Activated CD4-positive, alpha-beta memory T cell treated with anti-CD3 and anti-CD28 coated beads for 36 hours (primary cell): ENCODE measurements at regions not wholly inside any gene's neighbourhood (a gene's known extent, or its start where the extent isn't known, plus 50 kb on each side); places are given as distances from the start of the nearest gene placed in this dataset.
"Not testable (repeated sequence)": the region's sequence is repeated elsewhere in the genome, so short reads cannot be mapped to it uniquely, and the experiment has no call there.

Source experiments
- CTCF ChIA-PET: fragments of 350-600 bp; sonication (Branson Sonifier 250); formaldehyde crosslinking; loops from one replicate; lab custom pipeline; 2021; ENCODE audit warnings: antibody characterized with exemption, inconsistent platforms; lab: Charles Lee
- POLR2A ChIA-PET: fragments of 350-600 bp; sonication (Branson Sonifier 250); formaldehyde crosslinking; loops from one replicate; lab custom pipeline; 2021; ENCODE audit warnings: antibody characterized with exemption; lab: Charles Lee
- DNase-seq: peaks from one replicate; pipeline ENCODE4 v3.0.0-alpha.2; 2020
- H3K27ac Mint-ChIP-seq: one replicate; pipeline ENCODE4 v1.8.0; 2021; ENCODE audit warnings: mixed read lengths
- H3K27me3 Mint-ChIP-seq: one replicate; pipeline ENCODE4 v1.8.0; 2021; ENCODE audit warnings: mixed read lengths
- H3K36me3 Mint-ChIP-seq: one replicate; pipeline ENCODE4 v1.8.0; 2021; ENCODE audit warnings: mixed read lengths
- H3K4me1 Mint-ChIP-seq: one replicate; pipeline ENCODE4 v1.8.0; 2021; ENCODE audit warnings: low read depth, mixed read lengths
- H3K4me3 Mint-ChIP-seq: one replicate; pipeline ENCODE4 v1.8.0; 2021; ENCODE audit warnings: mild to moderate bottlenecking, mixed read lengths
- H3K9me3 Mint-ChIP-seq: one replicate; pipeline ENCODE4 v1.8.0; 2021; ENCODE audit warnings: mixed read lengths
- intact Hi-C: fragments of 100-400 bp; cut with micrococcal nuclease; formaldehyde crosslinking; loops from one replicate; pipeline ENCODE4 v1.15.1; 2023

DNA sequence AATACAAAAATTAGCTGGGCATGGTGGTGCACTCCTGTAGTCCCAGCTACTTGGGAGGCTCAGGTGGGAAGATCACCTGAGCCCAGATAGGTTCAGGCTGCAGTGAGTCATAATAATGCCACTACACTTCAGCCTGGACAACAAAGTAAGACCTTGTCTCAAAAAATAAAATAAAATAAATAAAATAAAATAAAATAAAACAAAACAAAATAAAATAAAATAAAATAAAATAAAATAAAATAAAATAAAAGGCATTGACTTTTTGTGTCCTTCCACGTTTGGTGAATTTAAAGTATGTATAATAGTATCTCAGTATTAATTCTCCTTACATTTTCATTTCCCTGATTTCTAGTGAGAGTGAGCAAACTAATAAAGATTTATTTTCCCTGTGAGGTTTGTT lies 113.6 kb downstream of the ZIC1 start:
- CTCF ChIA-PET, H3K27ac Mint-ChIP-seq, H3K36me3 Mint-ChIP-seq, DNase-seq, H3K27me3 Mint-ChIP-seq, H3K4me3 Mint-ChIP-seq, intact Hi-C loops, H3K4me1 Mint-ChIP-seq, POLR2A ChIA-PET: not testable (repeated sequence)
- H3K9me3 Mint-ChIP-seq: peaks cover 25% of the 10 kb centered on the region

DNA sequence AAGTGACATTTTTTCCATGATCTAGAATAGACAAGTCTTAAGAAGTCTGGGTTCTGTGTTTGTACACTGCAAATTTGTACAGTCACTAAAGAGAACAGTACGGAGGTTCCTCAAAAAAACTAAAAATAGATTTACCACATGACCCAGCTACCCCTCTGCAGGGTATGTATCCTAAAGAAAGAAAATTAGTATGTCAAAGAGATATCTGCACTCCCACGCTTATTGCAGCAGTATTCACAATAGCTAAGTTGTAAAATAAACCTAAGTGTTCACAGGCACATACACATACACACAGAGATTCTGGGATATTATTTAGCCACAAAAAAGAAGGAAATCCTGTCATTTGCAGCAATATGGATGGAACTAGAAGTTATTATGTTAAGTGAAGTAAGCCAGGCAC lies 120.4 kb downstream of the ZIC1 start:
- H3K27ac Mint-ChIP-seq: no peak overlapping the region
- intact Hi-C loops: no loop called here
- H3K4me1 Mint-ChIP-seq: no peaks in the 10 kb centered on the region
- H3K36me3 Mint-ChIP-seq: no peaks in the 10 kb centered on the region
- ChIA-PET CTCF (no interaction called here), POLR2A (no interaction called here)
- H3K9me3 Mint-ChIP-seq: peaks cover 33% of the 10 kb centered on the region
- no peak for DNase-seq
- no peaks in the 10 kb centered on the region for H3K27me3 Mint-ChIP-seq
- H3K4me3 Mint-ChIP-seq: no peak overlapping the region

DNA sequence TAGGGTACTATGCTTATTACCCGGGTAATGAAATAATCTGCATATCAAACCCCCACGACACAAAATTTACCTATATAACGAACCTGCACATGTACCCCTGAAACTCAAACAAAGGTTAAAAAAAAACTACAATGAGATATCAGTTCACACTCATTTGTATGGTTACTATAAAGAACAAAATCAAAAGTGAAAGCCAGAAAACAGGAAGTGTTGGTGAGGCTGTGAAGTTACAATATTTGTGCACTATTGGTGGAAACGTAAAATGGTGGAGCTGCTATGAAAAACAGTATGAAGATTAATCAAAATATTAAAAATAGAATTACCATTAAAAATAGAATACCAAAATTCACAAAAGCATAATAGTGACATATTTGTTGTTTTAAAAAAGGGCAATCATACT lies 128.9 kb downstream of the ZIC1 start:
- no peak overlapping the region for H3K4me3 Mint-ChIP-seq
- H3K36me3 Mint-ChIP-seq: no peaks in the 10 kb centered on the region
- ChIA-PET POLR2A (no interaction called here), CTCF (interaction anchor here (0.7 kb wide), 1 partner anchor 617 kb away, joined by 3 read pairs; no protein-coding TSS in a partner anchor)
- no peak for DNase-seq
- intact Hi-C loops: no loop called here
- no peaks in the 10 kb centered on the region for H3K27me3 Mint-ChIP-seq
- H3K4me1 Mint-ChIP-seq: no peaks in the 10 kb centered on the region
- H3K27ac Mint-ChIP-seq: no peak overlapping the region
- peaks cover 46% of the 10 kb centered on the region for H3K9me3 Mint-ChIP-seq

DNA sequence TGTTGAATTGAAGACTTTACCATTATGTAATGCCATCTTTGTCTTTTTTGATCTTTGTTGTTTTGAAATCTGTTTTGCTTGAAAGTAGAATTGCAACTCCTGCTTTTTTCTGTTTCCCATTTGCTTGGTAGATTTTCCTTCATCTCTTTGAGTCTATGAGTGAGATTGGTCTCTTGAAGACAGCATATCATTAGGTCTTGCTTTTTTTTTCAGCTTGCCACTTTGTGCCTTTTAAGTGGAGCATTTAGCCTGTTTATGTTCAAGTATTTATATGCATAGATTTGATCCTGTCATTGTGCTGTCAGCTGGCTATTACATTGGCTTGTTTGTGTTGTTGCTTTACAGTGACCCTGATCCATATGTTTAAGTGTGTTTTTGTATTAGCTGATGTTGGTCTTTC lies 131.8 kb downstream of the ZIC1 start:
- no peak overlapping the region for H3K27ac Mint-ChIP-seq
- no peak overlapping the region for H3K4me3 Mint-ChIP-seq
- no peaks in the 10 kb centered on the region for H3K27me3 Mint-ChIP-seq
- intact Hi-C loops: no loop called here
- H3K9me3 Mint-ChIP-seq: peaks cover 44% of the 10 kb centered on the region
- H3K4me1 Mint-ChIP-seq: no peaks in the 10 kb centered on the region
- ChIA-PET POLR2A (no interaction called here), CTCF (no interaction called here)
- no peaks in the 10 kb centered on the region for H3K36me3 Mint-ChIP-seq
- DNase-seq: no peak

DNA sequence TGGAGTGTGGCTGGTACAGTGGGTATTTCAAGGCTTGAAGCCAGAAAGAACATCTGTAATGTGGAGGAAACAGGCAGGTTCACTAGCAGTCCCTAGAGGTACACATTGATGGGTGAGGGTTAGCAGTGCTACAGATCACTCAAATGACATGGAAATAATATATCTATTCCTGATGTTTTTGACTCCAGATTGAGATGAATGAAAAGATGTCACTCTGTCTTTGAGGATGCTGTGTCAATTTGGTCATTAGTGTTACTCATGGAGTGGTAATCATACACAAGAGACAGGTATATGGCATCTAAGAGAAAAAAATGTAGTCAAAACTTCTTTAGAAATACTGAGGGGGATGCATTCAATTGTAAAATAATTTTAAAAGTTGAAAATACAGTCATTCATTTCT lies 135.1 kb downstream of the ZIC1 start:
- peaks cover 32% of the 10 kb centered on the region for H3K9me3 Mint-ChIP-seq
- ChIA-PET POLR2A (no interaction called here), CTCF (no interaction called here)
- H3K27me3 Mint-ChIP-seq: no peaks in the 10 kb centered on the region
- H3K4me3 Mint-ChIP-seq: no peak overlapping the region
- no peaks in the 10 kb centered on the region for H3K36me3 Mint-ChIP-seq
- intact Hi-C loops: no loop called here
- no peak overlapping the region for H3K27ac Mint-ChIP-seq
- no peaks in the 10 kb centered on the region for H3K4me1 Mint-ChIP-seq
- no peak for DNase-seq

DNA sequence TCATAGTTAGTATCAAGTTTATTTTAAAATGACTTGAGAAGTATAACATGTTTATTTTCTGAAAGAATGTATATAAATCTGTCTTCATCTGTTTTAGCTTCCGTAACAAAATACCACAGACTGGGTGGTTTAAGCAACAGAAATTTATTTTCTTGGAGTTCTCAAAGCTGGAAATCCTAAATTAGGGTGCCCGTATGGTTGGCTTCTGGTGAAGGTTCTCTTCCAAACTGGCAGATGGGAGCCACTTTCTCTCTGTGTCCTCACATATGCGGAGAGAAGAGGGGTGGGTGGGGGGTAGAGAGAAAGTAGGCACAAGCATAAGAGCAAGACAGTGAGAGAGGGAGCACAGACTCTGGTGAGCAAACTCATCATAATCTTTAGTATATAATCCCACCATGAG lies 142.3 kb downstream of the ZIC1 start:
- Mint-ChIP-seq H3K27ac (no peak overlapping the region), H3K36me3 (no peaks in the 10 kb centered on the region), H3K4me1 (no peaks in the 10 kb centered on the region), H3K9me3 (peaks cover 4% of the 10 kb centered on the region), H3K27me3 (no peaks in the 10 kb centered on the region), H3K4me3 (no peak overlapping the region)
- intact Hi-C loops: no loop called here
- ChIA-PET POLR2A (no interaction called here), CTCF (no interaction called here)
- no peak for DNase-seq

DNA sequence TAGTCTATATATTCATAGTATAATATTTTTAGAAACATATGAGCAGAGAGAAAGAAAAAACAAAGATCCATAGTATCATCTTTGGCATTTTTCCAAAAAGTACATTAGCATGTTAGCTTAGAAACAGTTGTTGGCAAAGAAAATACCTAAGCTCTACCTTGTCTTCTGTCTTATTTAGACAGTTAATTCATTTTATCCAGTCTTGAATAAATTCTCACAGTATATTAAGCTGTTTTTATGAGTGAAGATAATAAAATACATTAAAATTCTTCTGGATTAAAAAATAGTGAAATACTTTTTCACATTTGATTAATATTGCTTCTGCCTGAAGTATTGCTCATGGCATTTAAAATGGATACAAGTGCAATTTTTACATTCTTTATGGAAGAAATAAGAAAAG lies 145.2 kb downstream of the ZIC1 start:
- intact Hi-C loops: no loop called here
- ChIA-PET CTCF (no interaction called here), POLR2A (no interaction called here)
- Mint-ChIP-seq H3K27me3 (no peaks in the 10 kb centered on the region), H3K4me1 (no peaks in the 10 kb centered on the region), H3K9me3 (no peaks in the 10 kb centered on the region), H3K27ac (no peak overlapping the region), H3K4me3 (no peak overlapping the region), H3K36me3 (no peaks in the 10 kb centered on the region)
- no peak for DNase-seq

DNA sequence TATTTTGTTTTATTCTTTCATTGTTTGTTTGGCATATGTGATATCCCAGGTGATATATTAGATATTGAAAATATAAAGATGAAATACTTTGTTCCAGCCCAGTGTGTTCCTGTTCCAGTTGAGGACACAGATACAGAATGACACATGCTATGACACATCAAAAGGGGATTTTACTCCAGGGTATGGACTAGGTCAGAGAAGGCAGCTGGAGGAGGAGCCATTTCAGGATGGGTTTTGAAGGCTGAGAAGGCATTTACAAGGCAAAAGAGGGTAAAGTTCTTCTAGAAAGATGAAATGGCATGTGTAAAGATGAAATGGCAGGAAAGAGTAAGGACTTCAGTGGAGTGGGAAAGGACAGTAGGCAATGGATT lies 163.8 kb downstream of the ZIC1 start:
- no peak overlapping the region for H3K4me3 Mint-ChIP-seq

DNA sequence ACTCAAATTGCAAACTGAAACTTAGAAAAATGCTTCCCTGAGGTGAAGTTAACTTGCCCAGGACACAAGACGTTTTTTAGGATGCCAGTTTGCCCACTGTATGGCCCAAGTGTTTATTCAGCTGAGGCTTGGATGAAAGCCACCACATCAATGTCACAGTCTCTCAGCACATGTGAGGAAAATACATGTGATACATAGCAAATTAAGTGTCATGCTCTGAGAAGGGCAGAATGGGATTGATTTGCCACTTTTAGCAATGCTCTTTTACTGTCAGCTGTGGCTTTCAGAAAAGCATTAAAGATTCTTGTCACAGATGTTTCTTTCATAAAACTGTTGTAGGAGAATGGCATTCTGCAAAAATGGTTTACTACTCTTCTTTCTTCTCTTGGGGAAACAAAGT lies 165.5 kb downstream of the ZIC1 start:
- Mint-ChIP-seq H3K4me1 (no peaks in the 10 kb centered on the region), H3K27me3 (no peaks in the 10 kb centered on the region), H3K27ac (no peak overlapping the region), H3K4me3 (no peak overlapping the region), H3K9me3 (peaks cover 19% of the 10 kb centered on the region), H3K36me3 (no peaks in the 10 kb centered on the region)
- intact Hi-C loops: no loop called here
- POLR2A ChIA-PET: no interaction called here
- CTCF ChIA-PET: no interaction called here
- DNase-seq: no peak

More for the DNA sequence above, 163.8 kb downstream of the ZIC1 start:
- Mint-ChIP-seq H3K36me3 (no peaks in the 10 kb centered on the region), H3K27ac (no peak overlapping the region), H3K9me3 (peaks cover 18% of the 10 kb centered on the region), H3K4me1 (no peaks in the 10 kb centered on the region), H3K27me3 (no peaks in the 10 kb centered on the region)
- CTCF ChIA-PET: no interaction called here
- DNase-seq: no peak
- intact Hi-C loops: no loop called here
- POLR2A ChIA-PET: no interaction called here

DNA sequence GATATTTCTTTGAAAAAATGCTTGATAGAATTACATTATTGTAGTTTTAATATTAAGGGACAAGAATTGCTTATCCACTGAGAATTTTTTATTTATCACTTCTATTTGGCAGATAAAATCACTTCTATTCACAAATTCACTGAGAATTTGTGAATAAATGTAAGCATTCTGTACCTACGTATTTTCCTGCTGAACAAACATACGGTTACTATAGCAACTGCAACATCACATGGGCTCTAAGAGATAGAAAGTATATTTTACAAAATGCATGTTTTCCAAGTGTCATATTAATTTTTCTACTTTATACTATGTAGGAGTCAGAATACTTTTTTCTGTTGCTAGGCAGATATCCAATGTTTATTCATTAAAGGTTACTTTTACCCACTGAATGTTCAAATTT lies 166.2 kb downstream of the ZIC1 start:
- H3K9me3 Mint-ChIP-seq: peaks cover 14% of the 10 kb centered on the region
- CTCF ChIA-PET: no interaction called here
- intact Hi-C loops: no loop called here
- H3K27ac Mint-ChIP-seq: no peak overlapping the region
- no peaks in the 10 kb centered on the region for H3K4me1 Mint-ChIP-seq
- H3K27me3 Mint-ChIP-seq: no peaks in the 10 kb centered on the region
- DNase-seq: no peak
- POLR2A ChIA-PET: no interaction called here
- no peak overlapping the region for H3K4me3 Mint-ChIP-seq
- H3K36me3 Mint-ChIP-seq: no peaks in the 10 kb centered on the region

DNA sequence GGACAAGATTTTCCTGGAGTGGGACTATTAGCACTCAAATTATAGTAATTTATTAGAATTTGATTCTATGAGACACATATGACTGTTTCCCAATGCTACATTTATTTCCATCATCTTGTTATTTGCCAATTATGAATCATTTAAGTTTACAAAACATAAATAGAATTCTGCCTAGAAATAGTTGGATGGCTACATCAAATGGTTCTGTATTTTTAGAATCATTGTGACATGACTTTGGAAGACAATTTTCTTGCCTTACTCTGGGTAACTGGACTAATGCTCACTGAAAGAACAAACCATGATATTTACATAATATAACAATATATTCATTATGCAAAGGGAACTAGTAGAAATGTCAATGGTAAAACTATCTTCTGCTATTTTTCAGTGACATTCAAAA lies 173.5 kb downstream of the ZIC1 start:
- no peaks in the 10 kb centered on the region for H3K4me1 Mint-ChIP-seq
- no peaks in the 10 kb centered on the region for H3K36me3 Mint-ChIP-seq
- POLR2A ChIA-PET: no interaction called here
- intact Hi-C loops: no loop called here
- CTCF ChIA-PET: no interaction called here
- no peaks in the 10 kb centered on the region for H3K27me3 Mint-ChIP-seq
- no peak for DNase-seq
- no peak overlapping the region for H3K4me3 Mint-ChIP-seq
- H3K27ac Mint-ChIP-seq: no peak overlapping the region
- H3K9me3 Mint-ChIP-seq: peaks cover 6% of the 10 kb centered on the region

DNA sequence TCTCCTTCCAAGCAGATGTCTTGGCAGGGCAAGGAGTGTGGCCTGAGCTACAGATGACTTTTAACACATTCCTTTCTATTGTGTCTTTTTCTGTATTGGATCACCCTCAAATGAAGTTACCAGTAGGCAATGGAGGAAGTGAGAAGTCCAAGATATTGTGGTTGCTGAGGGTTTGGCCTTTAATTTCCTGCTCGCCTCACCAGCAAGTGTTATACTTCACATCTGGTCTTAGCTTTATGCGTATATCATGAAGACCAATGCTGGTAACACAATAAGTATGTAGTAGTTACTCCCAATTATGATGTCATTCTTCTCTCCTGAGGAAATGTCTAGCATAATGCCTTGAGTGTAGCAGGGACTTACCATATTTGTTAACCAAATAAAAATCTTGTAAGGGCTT lies 179.9 kb downstream of the ZIC1 start:
- Mint-ChIP-seq H3K9me3 (peaks cover 13% of the 10 kb centered on the region), H3K27ac (no peak overlapping the region), H3K4me1 (no peaks in the 10 kb centered on the region), H3K4me3 (no peak overlapping the region), H3K36me3 (no peaks in the 10 kb centered on the region), H3K27me3 (no peaks in the 10 kb centered on the region)
- CTCF ChIA-PET: no interaction called here
- DNase-seq: no peak
- intact Hi-C loops: no loop called here
- POLR2A ChIA-PET: no interaction called here

DNA sequence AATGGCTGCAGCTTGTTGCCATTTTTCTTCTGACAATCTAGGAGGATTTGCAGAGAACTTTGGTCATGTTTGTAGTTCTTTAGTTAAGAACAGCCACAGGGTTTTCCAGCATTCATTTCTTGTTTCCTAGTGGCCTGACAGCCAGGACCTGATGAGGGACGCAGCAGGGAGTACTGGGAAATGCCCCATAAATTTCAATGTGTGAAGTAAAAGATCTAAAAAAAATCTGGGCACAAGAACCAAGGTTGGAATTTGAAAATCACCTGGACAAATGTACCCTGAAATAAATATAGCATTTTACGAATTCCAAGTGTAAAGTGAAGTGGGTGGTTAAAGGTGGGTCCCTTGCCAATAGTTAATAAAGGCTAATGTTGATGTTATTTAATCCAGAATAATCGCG lies 195.0 kb downstream of the ZIC1 start:
- Mint-ChIP-seq H3K36me3 (no peaks in the 10 kb centered on the region), H3K4me1 (no peaks in the 10 kb centered on the region), H3K9me3 (peaks cover 11% of the 10 kb centered on the region), H3K27me3 (no peaks in the 10 kb centered on the region), H3K27ac (no peak overlapping the region), H3K4me3 (no peak overlapping the region)
- ChIA-PET CTCF (no interaction called here), POLR2A (no interaction called here)
- intact Hi-C loops: no loop called here
- no peak for DNase-seq

DNA sequence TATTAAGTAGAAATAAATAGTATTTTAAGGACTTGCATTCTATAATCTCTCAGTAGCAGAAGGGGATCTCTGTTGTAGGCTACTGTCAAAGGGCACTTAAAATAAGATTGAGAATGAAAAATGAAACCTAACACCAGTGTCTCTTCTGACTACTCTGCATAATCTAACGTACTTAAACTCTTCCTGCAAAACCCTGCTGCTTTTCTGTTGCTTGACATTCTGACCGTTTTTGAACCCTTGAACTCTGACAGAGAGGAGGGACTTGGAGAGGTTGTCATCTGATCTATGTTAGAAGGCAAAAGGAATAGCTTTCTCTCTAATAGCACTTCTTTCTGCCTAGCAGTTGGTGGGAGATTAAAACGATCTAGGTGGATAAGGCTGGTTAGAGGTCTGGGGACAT lies 204.6 kb downstream of the ZIC1 start:
- H3K9me3 Mint-ChIP-seq: peaks cover 3% of the 10 kb centered on the region
- H3K27ac Mint-ChIP-seq: no peak overlapping the region
- POLR2A ChIA-PET: no interaction called here
- CTCF ChIA-PET: no interaction called here
- no peak overlapping the region for H3K4me3 Mint-ChIP-seq
- no peaks in the 10 kb centered on the region for H3K27me3 Mint-ChIP-seq
- intact Hi-C loops: no loop called here
- no peaks in the 10 kb centered on the region for H3K36me3 Mint-ChIP-seq
- no peak for DNase-seq
- no peaks in the 10 kb centered on the region for H3K4me1 Mint-ChIP-seq
